HUES48 (cell line): ENCODE measurements at regions not wholly inside any gene's neighbourhood (a gene's known extent, or its start where the extent isn't known, plus 50 kb on each side); places are given as distances from the start of the nearest gene placed in this dataset.

Source experiments
- H3K27ac ChIP-seq: one replicate; pipeline ENCODE4 v1.7.0; 2013; ENCODE audit warnings: low read depth, low read length, inconsistent platforms
- H3K27me3 ChIP-seq: 2 replicates; pipeline ENCODE4 v1.6.1; 2013; ENCODE audit warnings: mild to moderate bottlenecking, low read length; ENCODE audit not compliant: control insufficient read depth, insufficient read depth
- H3K36me3 ChIP-seq: 2 replicates; pipeline ENCODE4 v1.6.1; 2013; ENCODE audit warnings: low read length; ENCODE audit not compliant: control insufficient read depth, insufficient read depth
- H3K4me1 ChIP-seq: 2 replicates; pipeline ENCODE4 v1.6.1; 2013; ENCODE audit warnings: mild to moderate bottlenecking, low read length; ENCODE audit not compliant: control insufficient read depth, insufficient read depth
- H3K4me3 ChIP-seq: 2 replicates; pipeline ENCODE4 v1.5.1; 2013; ENCODE audit warnings: mild to moderate bottlenecking, low read depth, low read length
- H3K9ac ChIP-seq: 2 replicates; pipeline ENCODE4 v1.6.1; 2013; ENCODE audit warnings: mild to moderate bottlenecking, low read depth, low read length, moderate library complexity
- H3K9me3 ChIP-seq: 2 replicates; pipeline ENCODE4 v1.6.1; 2013; ENCODE audit warnings: low read length; ENCODE audit not compliant: control insufficient read depth, insufficient read depth

DNA sequence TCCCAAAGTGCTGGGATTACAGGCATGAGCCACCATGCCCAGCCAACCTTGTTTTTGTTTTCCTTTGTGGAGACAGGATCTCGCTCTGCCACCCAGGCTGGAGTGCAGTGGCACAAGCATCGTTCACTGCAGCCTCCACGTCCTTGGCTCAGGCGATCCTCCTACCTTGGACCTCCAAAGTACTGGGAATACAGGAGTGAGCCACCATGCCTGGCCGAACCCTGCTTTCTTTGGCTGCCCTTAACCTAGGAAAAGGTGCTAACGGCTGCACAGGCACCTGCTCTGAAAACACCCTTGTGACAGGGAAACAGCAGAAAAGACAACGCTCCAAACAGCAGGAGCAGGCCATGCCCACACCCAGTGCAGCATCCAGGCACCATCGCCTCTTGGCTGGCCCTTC is 71.9 kb downstream of the OAT start:
- Histone ChIP-seq H3K4me1 (no peaks in the 10 kb centered on the region), H3K36me3 (no peaks in the 10 kb centered on the region), H3K9ac (no peak overlapping the region), H3K27ac (no peak overlapping the region), H3K4me3 (no peak overlapping the region), H3K9me3 (no peaks in the 10 kb centered on the region), H3K27me3 (no peaks in the 10 kb centered on the region)

DNA sequence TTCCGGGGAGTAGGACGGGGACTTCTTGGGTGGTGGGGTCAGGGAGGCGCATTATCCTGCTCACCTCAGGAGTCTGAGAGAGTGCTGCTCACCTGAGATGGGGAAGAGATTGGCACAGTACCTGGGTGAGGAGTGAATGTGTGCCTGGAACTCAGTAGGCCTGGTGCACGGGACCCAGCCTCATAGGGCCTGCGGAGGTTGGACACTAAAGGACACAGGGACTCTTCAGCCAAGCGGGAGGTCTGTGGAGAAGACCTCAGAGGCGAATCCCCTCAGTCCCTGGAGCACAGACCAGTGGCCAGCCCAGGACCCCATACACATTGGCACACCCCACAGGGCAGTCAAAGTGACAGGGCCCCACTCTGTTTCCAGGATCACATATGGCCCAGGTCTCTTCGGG is 73.2 kb downstream of the OAT start:
- no peaks in the 10 kb centered on the region for H3K27me3 ChIP-seq
- no peak overlapping the region for H3K4me3 ChIP-seq
- H3K27ac ChIP-seq: no peak overlapping the region
- no peaks in the 10 kb centered on the region for H3K36me3 ChIP-seq
- no peak overlapping the region for H3K9ac ChIP-seq
- no peaks in the 10 kb centered on the region for H3K9me3 ChIP-seq
- H3K4me1 ChIP-seq: no peaks in the 10 kb centered on the region

DNA sequence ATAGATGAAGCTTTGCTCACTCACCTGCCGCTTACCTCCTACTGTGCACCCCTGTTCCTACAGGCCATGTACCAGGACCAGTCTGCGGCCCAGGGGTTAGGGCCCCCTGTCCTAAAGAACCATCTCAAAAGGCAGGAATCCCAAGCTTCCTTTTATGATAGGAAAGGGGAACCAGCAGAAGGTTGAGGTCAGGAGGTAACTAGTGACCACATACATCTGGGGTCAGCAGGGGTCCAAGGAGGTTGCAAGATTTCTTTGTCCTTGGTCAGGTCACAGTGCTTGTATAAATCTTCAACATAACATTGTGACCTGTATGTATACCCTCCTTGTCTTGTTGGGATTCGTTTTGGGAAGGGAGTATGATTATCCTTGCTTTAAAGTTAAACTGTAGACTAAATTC is 73.8 kb downstream of the OAT start:
- H3K4me1 ChIP-seq: no peaks in the 10 kb centered on the region
- H3K4me3 ChIP-seq: no peak overlapping the region
- no peaks in the 10 kb centered on the region for H3K9me3 ChIP-seq
- H3K9ac ChIP-seq: no peak overlapping the region
- H3K27me3 ChIP-seq: no peaks in the 10 kb centered on the region
- no peaks in the 10 kb centered on the region for H3K36me3 ChIP-seq
- H3K27ac ChIP-seq: no peak overlapping the region

DNA sequence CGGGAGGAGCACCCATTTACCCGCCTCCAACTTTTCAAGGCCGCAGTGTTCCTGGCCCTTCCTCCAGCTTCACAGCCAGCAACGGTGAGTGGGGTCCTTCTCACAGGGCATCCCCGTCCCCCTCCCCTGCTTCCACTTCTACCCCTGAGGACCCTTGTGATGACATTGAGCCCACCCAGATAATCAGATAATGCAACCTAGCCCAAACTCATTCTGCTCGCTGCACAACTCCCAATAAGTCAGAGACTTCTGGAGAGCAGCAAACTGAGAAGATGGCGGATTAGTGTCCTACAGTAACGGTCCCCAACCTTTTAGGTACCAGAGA is 74.5 kb downstream of the OAT start:
- H3K36me3 ChIP-seq: no peaks in the 10 kb centered on the region
- H3K27ac ChIP-seq: no peak overlapping the region
- no peak overlapping the region for H3K9ac ChIP-seq
- H3K27me3 ChIP-seq: no peaks in the 10 kb centered on the region
- H3K4me1 ChIP-seq: no peaks in the 10 kb centered on the region
- no peaks in the 10 kb centered on the region for H3K9me3 ChIP-seq
- no peak overlapping the region for H3K4me3 ChIP-seq

DNA sequence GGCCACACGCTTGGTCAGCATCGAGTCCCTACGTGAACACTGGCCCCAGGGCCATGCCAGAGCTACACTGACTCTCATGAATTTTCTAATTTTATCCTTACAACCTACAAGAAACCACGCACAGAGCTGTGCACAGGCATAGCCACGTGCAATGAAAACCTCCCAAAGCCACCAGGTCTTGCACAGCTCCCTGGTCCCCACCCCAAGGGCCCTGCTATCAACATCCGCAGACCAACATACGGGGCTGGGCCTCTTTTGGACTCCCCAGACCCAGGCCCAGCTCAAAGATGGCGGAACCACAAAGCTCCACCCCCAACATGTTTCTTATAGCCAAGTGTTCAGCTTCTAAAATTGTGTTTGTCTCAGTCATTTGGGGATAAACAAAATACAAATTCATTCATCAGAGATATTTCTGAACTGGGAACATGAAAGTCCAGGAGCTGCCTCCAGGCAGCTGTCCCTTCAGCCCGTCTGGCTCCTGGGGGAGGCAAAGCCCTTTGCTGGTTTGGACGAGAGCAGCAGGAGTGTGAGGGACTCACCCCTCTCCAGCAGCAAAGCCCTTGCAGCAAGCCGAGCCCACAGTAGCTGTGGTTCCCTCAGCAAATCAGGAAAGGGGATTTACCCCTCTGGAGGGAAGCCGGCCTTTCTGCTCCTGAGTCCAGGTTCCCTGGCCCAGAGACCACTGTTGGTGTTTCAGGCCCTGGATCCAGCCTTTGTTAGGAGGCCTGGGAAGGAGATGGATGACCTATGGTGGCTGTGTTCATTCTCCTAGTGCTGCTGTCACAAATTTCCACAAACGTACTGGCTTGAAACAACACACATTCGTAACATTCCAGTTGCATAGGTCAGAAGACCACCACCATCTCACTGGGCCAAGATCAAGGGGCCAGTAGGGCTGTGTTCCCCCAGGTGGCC is 75.1 kb downstream of the OAT start:
- no peak overlapping the region for H3K27ac ChIP-seq
- H3K4me3 ChIP-seq: no peak overlapping the region
- H3K36me3 ChIP-seq: no peaks in the 10 kb centered on the region
- H3K27me3 ChIP-seq: no peaks in the 10 kb centered on the region
- H3K9ac ChIP-seq: no peak overlapping the region
- H3K9me3 ChIP-seq: no peaks in the 10 kb centered on the region
- no peaks in the 10 kb centered on the region for H3K4me1 ChIP-seq

DNA sequence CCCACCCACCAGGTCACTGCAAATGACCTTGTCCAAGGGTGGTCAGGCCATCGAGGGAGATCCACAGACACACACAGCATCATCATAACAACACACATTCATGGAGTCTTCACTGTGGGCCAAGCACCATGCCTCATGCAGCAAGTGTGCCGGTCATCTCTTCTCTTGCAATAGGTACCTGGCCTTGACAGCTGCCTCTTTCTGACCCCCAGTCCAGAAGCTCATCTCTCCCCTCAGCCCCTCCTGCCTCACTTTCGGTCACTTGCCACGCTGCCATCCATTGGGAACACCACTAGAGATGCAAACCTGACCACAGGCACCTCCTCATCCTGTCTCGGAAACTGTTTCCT is 75.9 kb downstream of the OAT start:
- H3K9me3 ChIP-seq: no peaks in the 10 kb centered on the region
- H3K4me1 ChIP-seq: no peaks in the 10 kb centered on the region
- no peaks in the 10 kb centered on the region for H3K27me3 ChIP-seq

DNA sequence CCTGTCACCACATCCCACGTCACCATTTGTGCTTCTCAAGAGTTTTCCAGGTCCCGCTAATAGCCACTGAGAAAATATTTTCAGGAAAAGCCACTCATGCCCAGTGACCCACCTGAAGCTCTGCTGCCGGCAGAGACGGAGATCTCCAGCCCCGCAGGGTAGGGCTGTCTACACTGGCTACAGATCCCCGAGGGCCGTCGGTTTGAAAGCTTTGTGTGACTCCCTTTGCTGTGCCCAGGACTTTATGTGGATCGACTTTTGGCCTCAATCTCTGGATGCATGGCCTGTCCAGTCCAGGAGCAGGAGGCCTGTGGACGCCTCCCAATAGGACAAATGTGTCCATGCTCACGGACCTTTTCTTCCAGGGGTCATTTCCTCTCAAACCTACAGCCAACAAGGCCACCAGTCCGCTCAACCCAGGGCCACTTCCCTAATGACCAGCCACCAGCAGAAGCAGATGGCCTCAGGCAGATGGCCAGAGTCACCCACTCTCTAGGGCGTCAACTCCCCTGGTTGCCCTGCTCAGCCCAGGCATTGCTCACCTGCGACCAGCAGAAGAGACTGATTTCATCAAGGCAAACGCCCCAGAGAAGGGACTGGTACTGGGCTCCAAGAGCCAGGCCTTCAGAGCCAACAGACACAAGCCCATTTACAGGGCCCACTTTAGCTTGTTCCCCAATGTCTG is 76.4 kb downstream of the OAT start:
- Histone ChIP-seq H3K36me3 (no peaks in the 10 kb centered on the region), H3K4me3 (no peak overlapping the region), H3K4me1 (no peaks in the 10 kb centered on the region), H3K27me3 (no peaks in the 10 kb centered on the region), H3K9ac (no peak overlapping the region), H3K9me3 (no peaks in the 10 kb centered on the region), H3K27ac (no peak overlapping the region)

More for the DNA sequence above, 75.9 kb downstream of the OAT start:
- Histone ChIP-seq H3K36me3 (no peaks in the 10 kb centered on the region), H3K9ac (no peak overlapping the region), H3K4me3 (no peak overlapping the region), H3K27ac (no peak overlapping the region)

DNA sequence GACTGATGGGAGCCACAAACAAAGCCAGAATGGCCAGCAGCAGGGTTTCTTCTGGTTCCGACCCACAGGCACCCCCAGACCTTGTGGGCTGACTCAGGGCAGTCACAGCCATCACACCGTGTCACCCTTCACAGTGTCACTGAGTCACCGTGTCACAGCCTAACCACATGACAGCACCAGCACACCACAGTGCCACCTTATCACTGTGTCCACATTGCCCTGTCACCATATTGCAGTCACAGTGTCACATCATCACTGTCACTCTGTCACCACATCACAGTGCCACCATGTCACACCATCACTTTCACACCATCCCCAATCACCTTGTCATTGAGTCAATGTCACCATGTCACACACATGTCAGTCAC is 77.0 kb downstream of the OAT start:
- H3K36me3 ChIP-seq: no peaks in the 10 kb centered on the region
- no peak overlapping the region for H3K27ac ChIP-seq
- no peaks in the 10 kb centered on the region for H3K27me3 ChIP-seq
- no peak overlapping the region for H3K4me3 ChIP-seq
- no peak overlapping the region for H3K9ac ChIP-seq
- H3K9me3 ChIP-seq: no peaks in the 10 kb centered on the region
- no peaks in the 10 kb centered on the region for H3K4me1 ChIP-seq

DNA sequence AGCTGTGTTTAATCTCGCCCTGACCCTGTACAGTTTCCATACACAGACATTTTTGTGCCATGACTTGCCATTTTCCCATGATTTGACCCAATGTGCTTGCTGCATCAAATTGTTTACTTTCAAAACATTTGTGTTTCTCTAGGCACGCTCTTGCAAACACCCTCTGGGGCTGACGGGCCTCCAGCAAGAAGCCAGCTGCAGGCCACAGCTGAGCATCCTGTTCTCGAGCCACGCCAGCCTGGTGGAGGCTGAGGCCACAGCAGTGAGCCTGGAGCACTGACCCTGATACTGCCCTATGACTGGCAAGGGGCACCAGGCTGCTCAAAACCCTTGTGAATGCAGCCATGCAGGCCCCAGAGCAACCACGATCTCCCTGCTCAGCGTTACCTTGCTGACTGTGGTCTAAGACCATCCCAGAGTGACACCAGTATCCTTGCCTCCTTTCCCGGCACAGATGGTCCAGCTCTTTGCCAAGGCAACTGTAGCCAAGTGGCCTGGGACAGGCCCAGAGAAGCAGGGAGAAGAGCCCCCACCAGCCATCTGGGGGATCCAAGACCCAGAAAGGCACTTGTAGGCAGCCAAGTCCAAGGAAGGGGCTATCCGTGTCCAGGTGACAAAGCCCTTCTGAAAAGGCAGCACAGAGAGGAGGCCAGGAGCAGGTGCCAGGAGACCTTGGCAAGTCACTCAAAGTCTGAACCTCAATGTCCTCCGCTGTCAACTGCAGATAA is 78.5 kb downstream of the OAT start:
- no peaks in the 10 kb centered on the region for H3K36me3 ChIP-seq
- H3K4me1 ChIP-seq: no peaks in the 10 kb centered on the region
- H3K4me3 ChIP-seq: no peak overlapping the region
- no peaks in the 10 kb centered on the region for H3K9me3 ChIP-seq
- H3K27me3 ChIP-seq: no peaks in the 10 kb centered on the region
- H3K9ac ChIP-seq: no peak overlapping the region
- H3K27ac ChIP-seq: no peak overlapping the region

DNA sequence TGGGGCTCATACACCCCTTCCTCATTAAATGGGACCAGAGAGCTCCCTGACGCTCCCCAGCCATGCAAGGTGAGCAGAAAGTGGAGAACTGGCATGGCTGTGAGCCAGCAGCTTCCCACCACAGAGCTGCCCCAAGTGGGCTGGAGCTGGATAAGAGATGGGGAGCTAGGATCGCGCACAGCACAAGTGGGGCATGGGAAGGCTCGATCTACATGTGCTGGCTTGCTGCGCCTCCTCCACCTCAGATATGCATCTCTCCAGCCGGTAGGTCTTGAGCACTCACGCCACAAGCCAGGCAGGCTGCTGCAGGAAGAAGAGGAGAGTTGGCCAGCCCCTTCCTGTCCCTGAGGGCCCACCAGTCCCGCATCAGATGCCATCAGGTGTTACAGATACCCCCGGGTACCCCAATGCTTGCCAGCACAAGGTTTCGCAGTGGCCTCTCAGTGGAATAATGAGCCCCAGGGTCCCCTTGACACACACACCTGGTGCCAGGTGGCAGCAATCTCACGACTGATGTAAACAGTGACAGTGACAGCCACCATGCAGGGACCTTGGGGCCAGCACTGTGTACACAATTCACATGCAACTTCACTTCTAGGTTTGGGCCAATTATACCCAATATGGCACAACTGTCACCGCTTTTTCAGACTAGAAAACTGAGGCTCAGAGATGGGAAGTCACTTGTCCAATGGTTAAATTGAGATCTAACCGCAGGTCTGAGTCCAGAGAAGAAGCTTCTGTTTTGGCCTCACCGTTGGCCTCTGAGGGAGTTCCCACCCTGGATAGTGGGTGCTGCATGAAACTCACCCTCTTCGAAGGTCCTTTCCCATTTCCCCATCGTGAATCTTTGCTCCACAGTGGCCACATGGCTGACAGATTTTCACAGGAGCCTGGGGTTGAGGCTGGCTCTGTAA is 79.3 kb downstream of the OAT start:
- Histone ChIP-seq H3K27me3 (no peaks in the 10 kb centered on the region), H3K36me3 (no peaks in the 10 kb centered on the region), H3K27ac (no peak overlapping the region), H3K4me3 (no peak overlapping the region), H3K9me3 (no peaks in the 10 kb centered on the region), H3K9ac (no peak overlapping the region), H3K4me1 (no peaks in the 10 kb centered on the region)
